PFSK-1 (cell line): ENCODE measurements at regions not wholly inside any gene's neighbourhood (a gene's known extent, or its start where the extent isn't known, plus 50 kb on each side); places are given as distances from the start of the nearest gene placed in this dataset.

ENCODE experiments used
- POLR2AphosphoS5 ChIP-seq: IDR thresholded peaks from 2 replicates; pipeline ENCODE4 v1.6.1; 2012; ENCODE audit warnings: low read depth, mild to moderate bottlenecking, control low read depth, low read length, moderate library complexity
- REST ChIP-seq, 2 experiments: IDR thresholded peaks; 2 replicates each; pipeline versions ENCODE4 v1.6.1 to v1.8.0; 2011 to 2012; ENCODE audit warnings: low read depth in 2 of 2, low read length in 2 of 2, control low read depth in 1 of 2, inconsistent platforms in 1 of 2, mild to moderate bottlenecking in 1 of 2, moderate library complexity in 1 of 2; ENCODE audit not compliant: insufficient read depth in 1 of 2
- SIN3A ChIP-seq: IDR thresholded peaks from 2 replicates; pipeline ENCODE4 v1.6.1; 2012; ENCODE audit warnings: mild to moderate bottlenecking, low read length, moderate library complexity, borderline replicate concordance; ENCODE audit not compliant: insufficient read depth
- TAF1 ChIP-seq: IDR thresholded peaks from 2 replicates; pipeline ENCODE4 v1.6.1; 2012; ENCODE audit warnings: low read length, control low read depth, borderline replicate concordance; ENCODE audit not compliant: insufficient read depth

- TF ChIP-seq POLR2AphosphoS5 (no peak), TAF1 (no peak), SIN3A (no peak), REST (IDR thresholded peaks at IDR 0.05; ENCODE audit: insufficient read depth in 1 of 2, low read depth in 2 of 2, low read length in 2 of 2) (no peak)
Observed at GRCh38 chr3:162175145-162175544, 678.5 kb downstream of the OTOL1 start.
